ENCODE measurements at regions not wholly inside any gene's neighbourhood (a gene's known extent, or its start where the extent isn't known, plus 50 kb on each side); places are given as distances from the start of the nearest gene placed in this dataset.

DNA sequence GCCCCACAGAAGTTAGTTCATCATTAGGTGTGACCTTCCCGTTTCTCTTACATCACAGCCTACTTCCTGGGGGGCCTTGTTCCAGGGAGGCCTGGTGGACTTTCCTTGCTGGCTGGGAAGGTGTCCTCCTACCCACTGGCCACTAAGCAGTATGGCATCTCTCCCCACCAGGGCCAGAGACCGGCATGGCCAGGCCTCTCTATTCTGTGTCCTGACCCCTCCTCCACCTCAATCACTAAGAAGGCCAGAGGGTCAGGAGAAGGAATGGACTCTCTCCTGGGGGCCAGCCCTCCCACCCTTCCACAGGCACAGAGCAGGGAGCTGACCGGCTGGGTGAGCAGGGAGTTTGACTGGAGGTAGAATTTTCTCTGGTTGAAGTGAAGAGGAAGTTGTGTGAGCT, 81.9 kb downstream of the PJA1 start:
- FAIRE-seq, result no peak

DNA sequence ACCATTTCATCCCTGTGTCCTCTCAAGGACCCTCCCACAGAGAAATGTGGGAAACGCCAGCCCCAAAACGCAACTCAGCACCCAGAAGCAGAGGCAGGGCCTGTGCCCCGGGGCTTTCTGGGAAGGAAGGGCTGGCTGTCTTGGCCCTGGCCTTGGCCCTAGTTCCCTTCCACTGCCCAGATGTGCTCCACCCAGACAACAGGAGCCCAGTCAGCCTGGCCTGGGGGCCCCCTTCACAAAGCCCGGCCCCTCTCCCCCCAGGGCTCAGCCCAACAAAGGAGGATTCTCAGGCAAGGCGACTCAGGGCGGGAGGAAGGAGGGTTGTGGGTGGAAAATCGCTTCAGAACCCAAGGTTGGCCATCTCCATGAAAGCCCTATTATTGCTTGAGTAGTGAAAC, 82.5 kb downstream of the PJA1 start:
- FAIRE-seq, result no peak

DNA sequence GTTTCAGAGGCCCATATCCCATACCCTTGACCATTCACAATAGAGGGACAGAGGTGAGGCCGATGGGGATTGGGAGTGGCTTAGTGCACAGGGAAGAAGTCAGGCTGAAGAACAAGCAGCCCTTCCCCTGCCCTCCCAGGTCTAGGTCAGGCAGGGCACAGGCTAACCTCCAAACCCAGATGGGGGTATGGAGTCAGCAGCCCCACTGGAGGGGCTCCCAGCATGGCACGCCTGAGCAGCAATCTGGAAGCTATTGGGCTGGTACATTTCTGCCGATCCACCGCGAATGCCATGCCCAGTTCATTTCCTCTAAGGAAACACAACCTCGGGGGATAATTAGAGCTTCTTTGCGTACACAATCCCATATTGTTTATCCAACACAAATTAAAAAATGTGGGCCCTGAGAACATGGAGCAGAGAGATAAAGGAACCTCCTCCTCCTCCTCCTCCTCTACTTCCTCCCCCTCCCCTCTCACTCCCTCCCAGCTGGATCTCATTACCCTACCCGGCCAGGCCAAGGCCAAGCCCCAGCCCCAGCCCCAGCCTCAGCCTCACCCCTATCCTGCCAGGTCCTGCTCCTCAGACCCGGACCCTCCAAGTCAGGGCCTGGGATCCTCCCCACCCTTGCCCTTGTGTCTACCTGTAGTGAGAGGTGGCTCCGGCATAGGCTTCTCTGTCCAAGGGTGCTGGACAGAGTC, 83.0 kb downstream of the PJA1 start:
- FAIRE-seq, result no peak

DNA sequence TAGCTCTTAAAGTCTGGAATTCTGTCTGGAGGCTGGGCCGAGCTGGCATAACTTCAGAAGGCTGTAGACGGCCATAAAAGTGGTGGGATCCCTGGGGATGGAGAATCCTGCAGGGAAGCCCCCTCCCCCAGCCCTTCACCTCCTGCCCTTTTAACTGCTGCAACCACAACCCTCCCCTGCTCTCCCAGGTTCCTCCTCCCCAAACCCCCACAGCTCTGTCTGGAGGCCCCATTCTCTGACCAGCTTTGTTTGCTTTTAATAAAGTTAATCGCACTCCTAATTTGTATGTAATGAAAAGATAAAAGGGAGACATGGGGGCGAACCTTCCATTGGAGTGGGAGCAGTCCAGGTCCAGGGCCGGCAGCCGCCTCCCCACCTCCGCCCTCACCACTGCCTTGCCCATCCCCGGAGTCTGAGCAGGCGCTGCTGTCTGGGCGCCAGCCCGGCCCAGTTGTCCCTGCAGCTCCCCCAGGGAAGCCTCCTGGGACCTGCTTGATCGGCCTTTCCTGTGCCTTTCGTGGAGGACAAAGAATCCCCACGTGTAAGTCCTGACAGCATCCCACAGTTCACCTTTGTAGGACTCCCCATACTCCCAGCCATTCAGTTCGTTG, 84.3 kb downstream of the PJA1 start:
- FAIRE-seq, result no peak

DNA sequence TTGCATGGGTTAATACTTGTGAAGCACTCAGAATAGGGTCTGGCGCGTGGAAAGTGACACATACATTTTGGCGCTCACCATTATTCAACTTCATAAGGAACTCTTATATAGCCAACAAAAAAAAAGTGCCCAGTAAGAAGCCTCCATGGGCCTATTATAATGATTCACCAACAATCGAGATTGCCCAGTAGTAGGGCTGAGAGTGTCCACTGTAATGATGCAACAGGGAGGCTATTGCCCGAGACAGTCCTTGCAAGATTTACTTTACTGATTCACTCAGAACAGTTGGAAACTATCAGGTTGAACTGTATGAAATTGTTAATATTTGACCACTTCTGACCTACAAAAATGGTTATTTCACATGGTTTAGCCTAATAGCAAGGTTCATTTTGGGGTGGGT, 86.0 kb downstream of the PJA1 start:
- no peak for FAIRE-seq

DNA sequence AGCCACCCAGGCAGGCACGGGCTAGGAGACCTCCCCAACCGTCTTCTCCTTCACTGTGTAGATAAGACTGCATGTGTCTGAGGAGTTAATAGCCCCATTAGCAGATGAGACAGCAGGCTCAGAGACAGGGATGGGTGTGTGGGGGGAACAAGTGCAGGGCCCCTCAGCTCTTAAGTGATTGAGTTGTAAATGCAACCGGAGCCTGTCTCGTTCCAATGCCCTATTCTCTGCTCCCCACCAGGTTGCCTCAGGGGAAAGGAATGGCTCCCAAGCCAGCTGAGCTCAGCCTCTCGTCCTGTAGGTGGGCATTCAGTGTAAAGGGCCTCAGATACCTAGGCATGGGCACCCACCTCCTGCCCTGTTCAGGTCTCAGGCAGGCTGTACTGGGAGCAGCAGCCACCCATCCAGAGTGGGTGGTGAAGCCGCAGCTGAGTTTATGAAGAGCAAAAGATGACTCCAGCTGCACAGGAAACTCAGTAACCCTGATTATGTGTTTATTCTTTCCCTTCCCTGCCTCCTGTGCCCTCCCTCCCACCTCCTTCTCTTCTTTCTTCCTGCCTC, 87.3 kb downstream of the PJA1 start:
- FAIRE-seq, result no peak

DNA sequence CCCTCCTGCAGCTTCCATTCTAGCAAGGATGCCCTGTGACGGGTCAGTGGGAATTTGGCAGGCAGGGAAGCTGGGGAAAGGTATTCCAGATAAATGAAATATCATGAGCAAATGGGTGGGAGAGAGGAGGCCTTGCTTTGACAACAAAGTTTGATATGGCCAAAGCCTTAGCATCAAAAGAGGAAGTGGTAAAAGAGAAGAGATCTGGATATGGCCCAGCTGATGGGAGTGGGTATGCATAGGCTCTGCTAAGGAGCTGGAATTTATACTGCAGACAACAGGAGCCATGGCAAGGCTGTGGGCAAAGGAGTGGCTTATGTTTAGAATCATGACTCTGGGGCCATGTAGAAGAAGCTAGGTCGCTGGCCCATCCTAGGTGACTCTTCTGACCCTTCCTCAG, 89.2 kb downstream of the PJA1 start:
- FAIRE-seq, result no peak

DNA sequence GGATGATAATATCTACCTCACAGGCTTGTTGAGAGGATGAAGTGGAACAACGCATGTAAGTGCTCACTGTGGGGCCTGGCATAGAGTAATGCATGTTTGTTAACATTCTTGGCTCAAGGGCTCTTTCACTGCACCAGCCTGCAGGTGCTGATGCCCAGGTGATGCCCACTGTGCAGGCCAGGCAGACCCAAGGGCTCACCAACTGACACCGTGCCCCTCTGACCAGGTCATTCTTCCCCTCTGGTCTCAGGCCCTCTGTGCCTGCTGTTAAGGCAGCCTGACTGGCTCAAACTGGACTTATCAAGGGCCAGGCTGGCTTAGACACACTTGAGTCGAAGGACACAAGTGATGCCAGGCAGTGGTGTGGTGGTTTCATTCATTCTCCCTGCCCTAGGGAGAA, 90.5 kb downstream of the PJA1 start:
- no peak for FAIRE-seq

DNA sequence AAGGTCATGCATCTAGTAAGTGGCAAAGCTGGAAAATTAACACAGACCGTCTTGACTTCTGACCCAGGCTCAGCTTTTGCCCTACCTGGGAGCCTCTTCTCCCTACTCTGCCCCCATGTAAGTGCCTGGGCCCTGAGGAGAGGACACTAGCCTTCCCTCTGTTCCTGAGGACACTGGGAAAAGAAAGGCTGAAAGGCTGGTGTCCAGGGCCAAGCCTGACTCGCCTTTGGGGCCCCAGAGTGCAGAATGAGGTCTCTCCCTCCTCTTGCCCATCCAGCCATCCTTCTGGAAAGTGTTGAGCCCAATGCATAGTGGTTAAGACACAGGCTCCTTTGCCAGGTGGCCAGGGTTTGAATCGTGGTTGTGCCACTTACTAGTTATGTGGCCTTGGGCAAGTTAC, 91.5 kb downstream of the PJA1 start:
- FAIRE-seq, result no peak

DNA sequence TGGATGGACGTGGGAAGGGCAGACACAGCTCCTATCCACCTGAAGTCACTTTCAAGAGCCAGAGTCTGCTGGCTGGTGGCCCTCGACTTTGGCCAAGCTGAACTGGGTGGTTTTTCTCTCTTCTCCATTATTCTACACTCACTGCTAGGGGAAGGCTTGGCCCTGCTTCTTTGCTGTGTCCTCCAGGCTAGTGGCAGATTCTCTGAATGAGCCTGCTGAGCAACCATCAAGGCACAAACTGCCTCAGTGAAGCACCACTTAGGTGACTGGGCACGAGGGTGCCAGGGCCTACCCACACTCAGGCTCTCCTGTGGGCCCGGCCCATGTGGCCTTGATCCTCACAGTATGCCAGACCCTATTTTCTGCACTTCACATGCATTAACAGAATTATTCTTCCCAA, 92.0 kb downstream of the PJA1 start:
- FAIRE-seq, result no peak

DNA sequence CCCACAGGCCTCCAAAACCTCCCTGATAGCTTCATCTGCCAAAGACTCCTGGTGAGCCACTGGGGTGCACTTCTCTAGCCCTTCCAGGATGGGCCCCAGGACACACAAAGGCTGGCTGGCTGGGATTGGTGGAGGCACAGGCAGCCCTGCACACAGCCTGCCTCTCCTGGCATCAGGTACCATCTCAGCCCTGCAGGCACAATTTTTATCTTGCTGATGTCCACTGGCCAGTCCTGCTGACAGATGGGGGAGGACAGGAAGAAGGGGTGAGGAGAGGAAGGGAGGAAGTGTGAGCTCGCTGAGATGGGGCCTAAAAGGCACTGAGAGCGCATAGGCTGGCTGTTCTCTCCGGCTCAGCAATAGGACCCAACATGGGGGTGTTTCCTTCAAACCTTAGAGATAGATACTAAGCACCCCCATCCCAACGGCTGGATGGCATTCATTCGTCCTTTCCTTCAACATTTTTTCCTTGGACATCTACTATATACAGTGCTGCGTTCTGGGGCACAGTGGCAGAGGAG, 92.7 kb downstream of the PJA1 start:
- no peak for FAIRE-seq

DNA sequence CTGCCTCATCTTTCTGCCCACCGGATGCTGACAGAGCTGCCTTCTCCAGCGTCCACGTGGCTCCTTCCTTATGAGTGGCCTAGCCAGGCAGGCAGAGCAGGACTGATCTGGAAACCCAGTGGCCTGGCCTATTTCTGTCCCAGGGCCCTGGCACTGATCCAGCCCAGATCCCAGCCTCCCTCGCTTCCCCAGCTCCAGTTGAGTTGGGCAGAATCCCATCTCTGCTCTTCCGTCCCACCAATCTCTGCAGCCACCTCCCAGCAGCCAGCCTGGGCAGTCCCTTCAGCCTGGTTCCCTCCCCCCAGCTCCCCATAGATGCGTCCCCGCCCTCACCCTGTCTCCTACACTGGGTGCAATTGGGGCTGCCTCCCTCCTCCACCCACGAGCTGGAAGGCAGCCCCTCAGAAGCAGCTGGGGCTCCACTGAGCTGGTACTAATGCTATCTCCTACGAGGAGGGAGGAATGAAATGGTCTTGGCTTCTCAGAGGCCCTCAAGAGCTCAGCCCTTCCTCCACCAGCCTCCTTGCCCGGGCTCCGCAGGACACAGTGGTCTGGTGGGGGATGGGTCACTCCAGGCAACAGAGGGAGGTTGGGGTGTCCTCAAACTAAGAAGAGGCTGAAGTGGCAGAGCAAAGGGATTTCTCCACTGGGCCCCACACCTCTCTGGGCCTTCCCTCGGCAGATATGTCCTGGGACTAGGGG, 94.2 kb downstream of the PJA1 start:
- FAIRE-seq, result no peak

DNA sequence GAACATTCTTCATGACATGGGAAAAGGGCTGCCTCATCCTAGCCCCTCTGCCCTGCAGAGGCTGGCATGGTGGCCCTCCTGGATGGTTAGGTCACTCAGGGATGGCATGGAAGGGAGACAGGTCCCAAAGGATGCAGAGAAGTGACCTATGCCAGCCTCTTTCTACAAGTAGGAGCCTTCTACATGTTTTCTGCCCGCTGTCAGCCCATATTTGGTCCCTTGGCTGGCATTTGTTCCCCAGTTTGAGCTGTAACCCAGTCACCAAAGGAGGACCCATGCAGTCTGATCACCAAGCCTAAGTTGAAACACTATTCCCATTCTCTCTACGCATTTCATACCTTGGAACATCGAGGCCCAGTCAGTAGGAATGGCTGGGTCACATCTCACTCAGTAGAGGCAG, 95.4 kb downstream of the PJA1 start:
- FAIRE-seq, result no peak

DNA sequence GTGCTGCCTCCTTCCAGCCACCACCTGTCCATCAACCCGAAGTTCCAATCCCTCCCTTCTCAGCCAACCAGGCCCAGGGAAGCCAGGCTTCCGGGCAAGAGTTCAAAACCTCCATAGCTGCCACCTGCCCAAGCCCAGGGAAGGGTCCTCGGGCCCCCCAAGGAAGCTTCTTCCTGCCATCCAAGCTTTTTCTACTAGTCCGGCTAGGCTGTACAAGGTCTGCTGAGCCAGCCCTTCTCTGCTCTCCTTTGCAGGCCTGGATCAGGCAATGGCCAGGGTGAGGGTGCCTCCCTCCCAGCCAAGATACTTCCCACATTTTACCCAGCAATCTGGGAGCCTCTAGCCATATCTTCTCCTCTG, 96.2 kb downstream of the PJA1 start:
- no peak for FAIRE-seq

DNA sequence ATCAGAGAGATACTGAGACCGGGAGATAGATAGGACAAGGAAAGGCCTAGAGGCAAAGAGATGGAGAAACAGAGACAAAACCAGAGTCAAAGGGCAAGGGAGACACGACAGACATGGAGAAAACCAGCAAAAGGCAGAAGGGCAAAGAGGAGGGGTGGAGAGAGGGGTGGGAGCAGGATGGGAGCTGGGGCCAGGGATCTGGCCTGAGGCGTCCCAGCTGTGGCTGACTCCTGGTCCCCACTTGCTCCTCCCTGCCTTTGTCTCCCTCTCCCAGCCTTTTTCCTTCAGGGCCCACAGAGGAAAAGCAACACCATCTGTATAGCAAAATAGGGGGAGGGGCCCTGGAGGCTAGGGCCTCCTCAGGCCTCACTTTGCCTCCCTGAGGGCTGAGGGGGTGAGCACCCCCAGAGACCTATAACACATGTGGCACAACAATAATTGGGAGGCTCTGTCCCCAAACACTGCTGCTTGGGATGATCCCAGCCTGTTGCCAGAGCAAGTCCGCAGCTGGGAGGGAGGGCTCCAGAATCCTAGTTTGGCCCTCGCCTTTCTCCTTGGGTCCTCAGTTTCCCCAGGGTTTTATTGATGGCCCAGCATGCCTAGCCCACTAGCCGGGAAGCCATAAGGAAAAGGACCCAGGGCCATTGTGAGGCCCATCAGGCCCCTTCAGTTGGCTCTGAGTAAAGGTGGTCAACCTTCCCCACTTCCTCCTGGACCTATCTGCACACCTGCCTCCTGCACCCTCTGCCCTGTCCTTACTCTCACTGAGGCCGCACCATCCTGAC, 96.8 kb downstream of the PJA1 start:
- no peak for FAIRE-seq

DNA sequence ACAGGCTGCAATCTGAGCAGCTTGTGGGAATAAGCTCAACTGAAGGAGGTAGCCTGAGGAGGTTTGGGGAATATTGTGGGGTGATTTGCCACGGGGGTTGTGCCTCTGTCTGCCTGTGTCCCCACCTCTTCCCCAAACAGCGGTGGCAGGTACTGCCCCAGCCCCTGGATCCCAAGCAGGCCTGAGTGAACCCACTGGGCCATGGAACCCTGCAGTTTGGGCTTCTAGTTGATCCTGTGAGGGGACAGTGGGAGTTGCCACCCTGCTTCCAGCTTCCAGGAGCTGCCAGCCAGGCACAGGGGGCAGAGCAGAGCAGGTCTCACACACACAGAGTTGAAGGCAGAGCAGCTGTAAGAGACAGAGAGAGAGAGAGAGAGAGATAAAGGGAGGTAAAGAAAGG, 97.4 kb downstream of the PJA1 start:
- FAIRE-seq, result no peak

DNA sequence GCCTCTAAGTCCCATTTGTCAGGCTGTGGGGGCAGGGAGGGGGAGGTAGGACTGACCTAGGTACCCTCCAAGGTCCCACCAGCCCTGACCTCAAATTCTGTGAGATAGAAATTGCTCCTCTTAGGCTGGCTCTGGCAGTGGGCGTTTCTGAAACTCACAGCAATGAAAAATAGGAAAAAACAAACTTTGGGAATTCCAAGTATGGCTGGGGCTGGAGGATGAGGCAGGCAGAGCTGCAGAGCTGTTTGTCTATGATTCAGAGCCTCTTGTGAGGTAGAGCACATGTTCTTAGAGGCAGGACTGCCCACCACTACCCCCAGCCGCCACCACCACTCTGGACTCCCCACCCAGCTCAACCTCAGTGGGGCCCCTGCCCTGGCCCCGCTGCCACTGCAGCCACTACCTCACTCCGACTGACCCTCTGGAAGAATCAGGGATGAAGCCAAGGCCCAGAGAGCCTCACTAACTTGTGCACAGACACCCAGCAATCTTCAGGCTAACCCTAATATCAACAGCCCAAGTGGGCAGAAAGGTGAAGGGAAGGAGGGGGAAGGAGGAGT, 98.2 kb downstream of the PJA1 start:
- FAIRE-seq, result no peak

DNA sequence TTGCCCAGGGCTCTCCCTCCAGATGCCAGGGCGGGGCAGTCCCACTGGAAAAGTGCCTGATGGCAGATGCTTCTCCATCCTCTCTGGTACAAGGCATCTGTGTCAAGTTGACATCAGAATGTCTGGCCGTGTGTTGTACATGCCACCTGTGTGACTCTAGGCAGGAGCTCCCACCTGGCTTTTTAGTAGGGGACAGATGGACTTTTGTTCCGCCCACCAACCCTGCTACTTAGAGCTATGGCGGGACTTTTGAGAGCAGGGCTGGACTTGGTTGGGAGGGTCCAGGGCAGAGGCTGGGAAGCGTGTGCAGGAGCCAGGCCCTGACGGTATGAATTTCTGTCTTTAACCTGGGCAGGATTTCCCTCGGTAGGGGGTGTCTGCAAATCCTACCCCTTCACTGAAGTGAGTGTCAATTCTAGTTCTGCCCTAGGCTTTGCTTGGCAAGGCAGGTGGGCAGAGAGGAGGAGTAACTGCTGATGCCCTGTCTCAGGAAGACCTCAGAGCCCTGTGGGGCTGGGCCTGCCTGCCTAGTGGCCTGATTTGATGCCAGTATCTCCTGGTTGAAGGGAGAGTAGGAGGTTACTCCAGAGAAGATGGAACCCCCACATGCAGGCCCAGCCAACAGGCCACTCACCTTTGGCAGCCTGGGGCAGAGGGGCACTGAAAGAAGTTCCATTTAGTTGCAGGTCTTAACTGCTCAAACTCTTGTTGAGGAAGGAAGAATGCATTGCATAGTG, 99.1 kb downstream of the PJA1 start:
- FAIRE-seq, result no peak

DNA sequence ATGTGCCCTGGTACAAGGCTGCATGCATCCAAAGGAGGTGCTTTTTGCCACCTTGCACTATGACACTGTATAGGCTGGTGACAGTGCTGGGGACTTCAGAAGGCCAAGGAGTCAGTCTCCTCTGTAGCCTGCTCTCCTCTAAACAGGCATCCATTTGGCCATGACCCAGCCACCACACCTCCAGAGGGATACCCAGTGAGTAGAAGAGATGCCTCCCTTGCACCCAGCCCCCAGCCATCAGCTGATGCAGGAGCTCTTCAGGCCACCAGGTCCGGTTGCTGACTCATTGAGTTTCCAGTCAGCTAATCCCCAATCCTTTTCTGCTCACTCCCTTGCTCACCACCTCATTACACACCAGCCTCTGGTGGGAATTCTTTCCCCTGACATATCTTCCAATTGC, 99.8 kb downstream of the PJA1 start:
- FAIRE-seq, result no peak

DNA sequence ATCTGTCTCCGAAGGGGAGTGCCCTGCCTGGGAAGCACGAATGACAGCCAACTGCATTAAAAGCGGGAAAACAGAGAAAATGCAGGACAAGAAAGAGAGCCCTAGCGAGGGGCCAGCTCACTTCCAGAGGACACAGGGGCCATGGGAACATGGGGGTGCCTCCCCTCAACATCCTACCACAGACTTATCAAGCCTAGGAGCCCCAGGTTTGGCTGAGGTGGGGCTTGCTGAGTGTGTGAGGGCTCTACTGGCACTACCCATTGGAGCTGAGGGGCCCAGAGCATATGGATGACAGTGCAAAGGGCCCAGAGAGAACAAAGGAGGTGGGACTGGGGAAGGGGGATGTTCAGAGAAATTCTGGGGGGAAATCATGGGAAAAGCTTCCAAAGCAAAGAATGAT, 101.8 kb downstream of the PJA1 start:
- no peak for FAIRE-seq

DNA sequence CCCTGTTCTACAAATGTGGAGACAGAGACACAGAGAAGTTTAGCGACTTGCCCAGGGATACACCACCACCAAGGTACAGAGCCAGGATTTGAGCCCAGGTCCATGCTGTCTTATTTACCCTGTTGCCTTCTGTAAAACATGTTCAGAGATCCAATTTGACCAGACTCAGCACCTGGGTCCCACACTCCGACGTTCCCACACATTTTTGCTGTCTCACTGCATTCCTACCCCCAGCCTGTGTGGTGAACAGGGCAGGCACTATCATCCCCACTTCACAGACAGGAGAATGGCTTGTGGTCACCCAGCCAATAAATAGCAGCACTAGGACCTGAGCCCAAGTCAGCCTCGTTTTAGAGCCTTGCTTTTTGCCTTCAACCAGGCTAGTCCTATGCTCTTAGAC, 102.8 kb downstream of the PJA1 start:
- no peak for FAIRE-seq
